SU-DHL-6 (cell line): ENCODE measurements at regions not wholly inside any gene's neighbourhood (a gene's known extent, or its start where the extent isn't known, plus 50 kb on each side); places are given as distances from the start of the nearest gene placed in this dataset.

Experiments
- H2AFZ ChIP-seq: fragments of 200-600 bp; sonication (generic); 2 replicates; pipeline ENCODE4 v1.6.1; 2014; ENCODE audit warnings: low read depth, mild to moderate bottlenecking, moderate library complexity, mixed read lengths, antibody characterized with exemption, low read length; ENCODE audit not compliant: severe bottlenecking
- H3F3A ChIP-seq: fragments of 200-600 bp; shearing (Covaris generic); 2 replicates; pipeline ENCODE4 v1.6.0; 2016; ENCODE audit warnings: antibody characterized with exemption, mild to moderate bottlenecking; ENCODE audit not compliant: insufficient read depth
- H3K27ac ChIP-seq: fragments of 200-600 bp; sonication (generic); 2 replicates; pipeline ENCODE4 v1.5.1; 2016; ENCODE audit warnings: low read depth, mild to moderate bottlenecking, low read length, moderate library complexity, mixed read lengths
- H3K27me3 ChIP-seq: fragments of 200-600 bp; sonication (generic), shearing (Covaris generic); 2 replicates; pipeline ENCODE4 v1.6.0; 2014; ENCODE audit warnings: mild to moderate bottlenecking, low read length
- H3K36me3 ChIP-seq: fragments of 200-600 bp; sonication (generic); 2 replicates; pipeline ENCODE4 v1.6.1; 2014; ENCODE audit warnings: mild to moderate bottlenecking, low read length, mixed read lengths
- H3K4me2 ChIP-seq: fragments of 300-600, 200-600 bp; shearing (Covaris generic), sonication (generic); 2 replicates; pipeline ENCODE4 v1.6.0; 2014; ENCODE audit warnings: low read length, low read depth, mild to moderate bottlenecking; ENCODE audit not compliant: poor library complexity, severe bottlenecking
- H3K4me3 ChIP-seq: fragments of 200-600 bp; sonication (generic); 2 replicates; pipeline ENCODE4 v1.5.1; 2014; ENCODE audit warnings: antibody characterized with exemption, low read length, mild to moderate bottlenecking, mixed read lengths; ENCODE audit not compliant: insufficient read depth, poor library complexity, severe bottlenecking
- H3K79me2 ChIP-seq: fragments of 200-600 bp; sonication (generic); 2 replicates; pipeline ENCODE4 v1.6.1; 2014; ENCODE audit warnings: mild to moderate bottlenecking, low read length, moderate library complexity; ENCODE audit not compliant: insufficient read depth
- H3K9ac ChIP-seq: fragments of 200-600 bp; sonication (generic); 2 replicates; pipeline ENCODE4 v1.7.0; 2014; ENCODE audit warnings: mild to moderate bottlenecking, low read length
- H3K9me2 ChIP-seq: fragments of 200-600 bp; sonication (generic); replicated peaks from 2 replicates; pipeline ENCODE4 v1.6.1; 2014; ENCODE audit warnings: low read length; ENCODE audit not compliant: insufficient read depth
- H3K9me3 ChIP-seq: fragments of 200-600 bp; sonication (generic); 2 replicates; pipeline ENCODE4 v1.6.1; 2014; ENCODE audit warnings: low read length, mixed read lengths; ENCODE audit not compliant: insufficient read depth
- H4K20me1 ChIP-seq: fragments of 200-600 bp; sonication (generic); 2 replicates; pipeline ENCODE4 v1.6.1; 2014; ENCODE audit warnings: low read depth, mild to moderate bottlenecking, antibody characterized with exemption, low read length, moderate library complexity, mixed read lengths
- CTCF ChIP-seq: fragments of 200-600 bp; sonication (generic); IDR thresholded peaks from one replicate; pipeline ENCODE4 v1.5.1; 2017; ENCODE audit warnings: antibody characterized with exemption, mild to moderate bottlenecking, low read length, moderate library complexity; ENCODE audit not compliant: insufficient read depth, poor library complexity, severe bottlenecking
- EZH2phosphoT487 ChIP-seq: fragments of 200-600 bp; sonication (generic), shearing (Covaris generic); conservative IDR thresholded peaks from 2 replicates; pipeline ENCODE4 v1.6.1; 2018; ENCODE audit warnings: mild to moderate bottlenecking, antibody characterized with exemption, low read length, moderate library complexity, mixed read lengths

DNA sequence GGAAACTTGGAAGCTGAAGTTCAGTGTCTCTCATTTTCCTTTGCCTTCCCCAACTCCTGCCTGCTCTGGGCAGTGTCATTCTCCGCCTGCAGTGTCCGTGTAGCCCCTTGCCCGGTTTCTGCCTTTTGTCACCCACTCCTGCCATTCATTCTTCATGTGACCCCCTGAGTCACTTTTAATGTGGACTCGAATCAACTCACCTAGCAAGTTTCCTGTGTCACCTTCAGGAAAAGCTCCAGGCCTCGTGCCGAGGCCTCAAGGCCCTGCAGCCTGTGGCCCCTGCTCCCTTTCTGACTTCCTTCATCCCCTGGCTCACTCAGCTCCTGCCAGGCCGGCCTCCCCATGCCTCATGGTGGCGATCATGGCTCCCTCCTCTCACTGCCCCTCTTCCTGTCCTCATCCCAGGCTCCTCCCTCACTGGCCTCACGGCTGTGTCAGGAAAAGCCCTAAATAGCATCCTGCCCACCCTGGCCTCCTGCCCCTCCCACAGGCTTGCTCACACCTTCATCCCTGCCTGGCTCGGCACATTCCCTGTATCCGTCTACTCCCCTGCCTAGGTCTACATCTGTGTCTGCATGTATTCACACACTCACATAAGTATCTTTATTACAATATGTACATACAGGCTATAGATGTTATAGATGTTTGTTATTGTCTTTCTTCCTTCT lies 294.9 kb downstream of the MED10 start:
- no peak for TF ChIP-seq CTCF
- TF ChIP-seq EZH2phosphoT487 = no peak
- Histone ChIP-seq H3K4me3 (no peak overlapping the region), H3K9ac (no peak overlapping the region), H3K27ac (no peak overlapping the region), H3K9me2 (no peaks in the 10 kb centered on the region), H3K36me3 (no peaks in the 10 kb centered on the region), H3K4me2 (no peak overlapping the region), H4K20me1 (no peaks in the 10 kb centered on the region), H2AFZ (no peak overlapping the region), H3F3A (no peaks in the 10 kb centered on the region), H3K79me2 (no peaks in the 10 kb centered on the region), H3K27me3 (no peaks in the 10 kb centered on the region), H3K9me3 (no peaks in the 10 kb centered on the region)

DNA sequence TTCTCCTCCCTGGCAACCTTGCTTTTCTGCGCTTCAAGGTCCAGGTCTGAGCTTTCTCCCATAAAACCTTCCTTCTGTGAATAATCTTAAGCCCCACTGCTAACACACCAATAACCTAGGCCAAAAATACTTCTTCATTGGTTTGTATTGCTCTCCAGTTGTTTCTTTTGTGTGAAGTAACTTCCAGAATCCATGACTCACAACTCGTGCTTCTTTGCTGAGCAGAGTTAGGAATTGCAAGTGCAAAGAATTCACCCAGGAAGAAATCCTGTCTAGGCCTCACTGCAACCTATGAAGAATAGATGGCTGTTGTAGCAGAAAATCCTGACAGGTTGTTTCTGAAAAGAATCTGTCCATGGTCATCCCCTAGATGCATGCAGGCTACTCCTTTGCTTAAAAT lies 295.7 kb downstream of the MED10 start:
- Histone ChIP-seq H3K79me2 (no peaks in the 10 kb centered on the region), H3K27ac (no peak overlapping the region), H4K20me1 (no peaks in the 10 kb centered on the region), H3K27me3 (no peaks in the 10 kb centered on the region), H3K9ac (no peak overlapping the region), H3K4me2 (no peak overlapping the region), H3K36me3 (no peaks in the 10 kb centered on the region), H3K9me2 (no peaks in the 10 kb centered on the region), H3F3A (no peaks in the 10 kb centered on the region), H3K4me3 (no peak overlapping the region), H3K9me3 (no peaks in the 10 kb centered on the region), H2AFZ (no peak overlapping the region)
- TF ChIP-seq CTCF (no peak), EZH2phosphoT487 (no peak)

DNA sequence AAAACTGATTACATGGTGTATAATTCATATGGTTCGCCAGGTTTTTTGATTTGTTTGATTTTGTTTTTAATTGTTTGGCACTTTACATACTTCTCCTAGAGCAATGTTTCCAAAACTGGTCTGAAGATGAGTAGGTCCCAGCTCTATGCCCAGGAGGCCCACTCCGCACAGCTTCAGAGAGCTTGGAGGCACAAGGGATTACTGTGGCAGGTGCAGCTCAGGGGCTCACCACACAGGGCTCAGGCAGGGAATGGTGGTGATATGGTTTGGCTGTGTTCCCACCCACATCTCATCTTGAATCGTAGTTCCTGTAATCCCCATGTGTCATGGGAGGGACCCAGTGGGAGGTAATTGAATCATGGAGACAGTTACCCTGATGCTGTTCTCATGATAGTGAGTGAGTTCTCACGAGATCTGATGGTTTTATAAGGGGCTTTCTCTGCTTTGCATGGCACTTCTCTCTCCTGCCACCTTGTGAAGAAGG lies 296.6 kb downstream of the MED10 start:
- Histone ChIP-seq H3K79me2 (no peaks in the 10 kb centered on the region), H3K4me3 (no peak overlapping the region), H4K20me1 (no peaks in the 10 kb centered on the region), H3K27me3 (no peaks in the 10 kb centered on the region), H2AFZ (no peak overlapping the region), H3F3A (no peaks in the 10 kb centered on the region), H3K9me3 (no peaks in the 10 kb centered on the region), H3K4me2 (no peak overlapping the region), H3K9ac (no peak overlapping the region), H3K9me2 (no peaks in the 10 kb centered on the region), H3K27ac (no peak overlapping the region), H3K36me3 (no peaks in the 10 kb centered on the region)
- TF ChIP-seq CTCF = no peak
- no peak for TF ChIP-seq EZH2phosphoT487
